HG03135 (cell line): ENCODE measurements at regions not wholly inside any gene's neighbourhood (a gene's known extent, or its start where the extent isn't known, plus 50 kb on each side); places are given as distances from the start of the nearest gene placed in this dataset.
"Not testable (repeated sequence)": the region's sequence is repeated elsewhere in the genome, so short reads cannot be mapped to it uniquely, and the experiment has no call there.

Experiments
- ATAC-seq: cut with Tn5 transposase; IDR thresholded peaks from one replicate; pipeline ENCODE4 v1.9.1; 2021; ENCODE audit warnings: mild to moderate bottlenecking, moderate library complexity; ENCODE audit not compliant: unreplicated experiment

- ATAC-seq: not testable (repeated sequence)
These were observed 543.3 kb downstream of the PRIM2 start for GRCh38 chr6:57860481-57861315.

GRCh38 chr6:57870083-57870482 lies 552.7 kb downstream of the PRIM2 start:
- not testable (repeated sequence) for ATAC-seq

GRCh38 chr6:57873424-57873823 lies 556.0 kb downstream of the PRIM2 start:
- not testable (repeated sequence) for ATAC-seq

- ATAC-seq: not testable (repeated sequence)
These were observed 559.2 kb downstream of the PRIM2 start for GRCh38 chr6:57876659-57877058.

- not testable (repeated sequence) for ATAC-seq
These were observed 560.3 kb downstream of the PRIM2 start for GRCh38 chr6:57877729-57878128.

- not testable (repeated sequence) for ATAC-seq
These were observed 561.4 kb downstream of the PRIM2 start for GRCh38 chr6:57878792-57879191.

GRCh38 chr6:57898850-57899249 lies 581.4 kb downstream of the PRIM2 start:
- not testable (repeated sequence) for ATAC-seq

- not testable (repeated sequence) for ATAC-seq
These were observed 583.4 kb downstream of the PRIM2 start for GRCh38 chr6:57900687-57901399.

GRCh38 chr6:57901445-57901844 lies 584.0 kb downstream of the PRIM2 start:
- ATAC-seq: not testable (repeated sequence)

GRCh38 chr6:57904356-57904755 lies 586.9 kb downstream of the PRIM2 start:
- not testable (repeated sequence) for ATAC-seq

- not testable (repeated sequence) for ATAC-seq
These were observed 597.9 kb downstream of the PRIM2 start for GRCh38 chr6:57915300-57915699.

GRCh38 chr6:57942966-57943365 lies 625.5 kb downstream of the PRIM2 start:
- ATAC-seq: not testable (repeated sequence)

- not testable (repeated sequence) for ATAC-seq
These were observed 628.8 kb downstream of the PRIM2 start for GRCh38 chr6:57946084-57946768.

- ATAC-seq: not testable (repeated sequence)
These were observed 629.3 kb downstream of the PRIM2 start for GRCh38 chr6:57946769-57947091.

- not testable (repeated sequence) for ATAC-seq
These were observed 631.1 kb downstream of the PRIM2 start for GRCh38 chr6:57948481-57948880.

GRCh38 chr6:57950430-57950829 lies 633.0 kb downstream of the PRIM2 start:
- ATAC-seq: not testable (repeated sequence)

- ATAC-seq: not testable (repeated sequence)
These were observed 649.3 kb downstream of the PRIM2 start for GRCh38 chr6:57966757-57967156.

- not testable (repeated sequence) for ATAC-seq
These were observed 654.5 kb downstream of the PRIM2 start for GRCh38 chr6:57971956-57972355.

GRCh38 chr6:57974653-57975052 lies 657.2 kb downstream of the PRIM2 start:
- ATAC-seq: no peak

- ATAC-seq: not testable (repeated sequence)
These were observed 657.7 kb downstream of the PRIM2 start for GRCh38 chr6:57975127-57975526.

- not testable (repeated sequence) for ATAC-seq
These were observed 658.9 kb downstream of the PRIM2 start for GRCh38 chr6:57976371-57976770.
